ENCODE measurements at regions not wholly inside any gene's neighbourhood (a gene's known extent, or its start where the extent isn't known, plus 50 kb on each side); places are given as distances from the start of the nearest gene placed in this dataset.

DNA sequence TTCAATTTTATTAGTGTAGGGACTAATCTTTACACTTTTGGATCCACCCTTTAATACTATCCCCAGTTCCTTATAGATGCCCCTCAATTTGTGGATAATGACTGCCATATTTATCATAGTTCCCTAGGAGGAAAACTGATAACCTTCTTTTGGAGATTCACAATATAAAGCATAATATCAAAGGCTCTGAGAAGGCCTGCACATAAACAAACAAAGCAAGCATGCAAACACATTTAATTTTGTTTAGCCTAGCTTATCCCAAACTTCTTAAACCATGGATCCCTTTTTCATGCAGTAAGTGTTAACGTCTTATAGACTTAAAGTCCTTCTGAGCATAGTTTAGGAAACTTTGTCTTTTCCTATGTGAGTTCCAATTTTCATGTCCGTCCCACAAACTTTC, 290.4 kb upstream of the TBX3 start:
- H2BK120ac ChIP-seq (replicated peaks; ENCODE audit: low read depth, low read length), result no peak overlapping the region
- H3K79me2 ChIP-seq (ENCODE audit: control insufficient read depth in 1 of 2, insufficient read depth in 2 of 2, low read length in 2 of 2), result no peaks in the 10 kb centered on the region
- H3K23ac ChIP-seq (ENCODE audit: insufficient read length), result no peak overlapping the region
- H4K91ac ChIP-seq (replicated peaks; ENCODE audit: insufficient read length, low read length), result no peak overlapping the region
- no peaks in the 10 kb centered on the region for H3K23me2 ChIP-seq (ENCODE audit: low read depth, low read length)
- no peaks in the 10 kb centered on the region for H3K36me3 ChIP-seq (ENCODE audit: control insufficient read depth in 2 of 4, insufficient read depth in 4 of 4, low read length in 3 of 4)
- H2BK5ac ChIP-seq (ENCODE audit: low read depth, low read length), result no peak overlapping the region
- H3K79me1 ChIP-seq (ENCODE audit: low read depth, low read length), result no peaks in the 10 kb centered on the region
- H3K4me1 ChIP-seq (replicated peaks in 1 of 4; ENCODE audit: control insufficient read depth in 3 of 4, insufficient read depth in 4 of 4, low read length in 3 of 4), result no peaks in the 10 kb centered on the region
- H4K20me1 ChIP-seq (replicated peaks in 1 of 2; ENCODE audit: control insufficient read depth in 1 of 2, insufficient read depth in 2 of 2, low read length in 2 of 2), result no peaks in the 10 kb centered on the region
- no peak overlapping the region for H2BK15ac ChIP-seq (ENCODE audit: low read length)
- H3K56ac ChIP-seq (replicated peaks; ENCODE audit: insufficient read length, low read depth, low read length), result no peak overlapping the region
- no peak overlapping the region for H3K14ac ChIP-seq (ENCODE audit: insufficient read length)
- H3K18ac ChIP-seq (ENCODE audit: extremely low read depth, low read length), result no peak overlapping the region
- H2BK12ac ChIP-seq (ENCODE audit: low read depth, low read length), result no peak overlapping the region
- FAIRE-seq (no peak), DNase-seq (ENCODE audit: low read depth in 1 of 2, low spot score in 2 of 2) (no peak)
- no peak overlapping the region for H2AFZ ChIP-seq (ENCODE audit: low read length)
- ChIA-PET CTCF (ENCODE audit: partially characterized antibody) (interaction anchor here (0.6 kb wide), 1 partner anchor 306 kb away, joined by 3 read pairs; no protein-coding TSS in a partner anchor), POLR2A (ENCODE audit: partially characterized antibody) (no interaction called here)
- H3K27ac ChIP-seq (ENCODE audit: low read depth, low read length), result no peak overlapping the region
- no peak overlapping the region for H3K4me3 ChIP-seq (ENCODE audit: extremely low read depth in 1 of 4, insufficient read depth in 2 of 4, low read depth in 3 of 4, low read length in 4 of 4)
- H2AK5ac ChIP-seq (ENCODE audit: low read depth, low read length), result no peak overlapping the region
- WGBS, 2 experiments (ENCODE audit: extremely low coverage in 1 of 2, insufficient coverage in 1 of 2, insufficient read length in 1 of 2, insufficient replicate concordance in 2 of 2, low coverage in 1 of 2, low lambda C conversion rate in 2 of 2, missing lambda C conversion rate in 1 of 2), result 100% methylated on average over 2 of the region's 2 CpGs; no CpG with 5 or more reads in 1 of the 2 experiments
- H2BK20ac ChIP-seq (ENCODE audit: low read length), result no peak overlapping the region
- no peaks in the 10 kb centered on the region; a peak in 1 of 4 replicates for H3K9me3 ChIP-seq (ENCODE audit: insufficient read depth in 2 of 2, low read depth in 1 of 2, low read length in 1 of 2)
- no peak overlapping the region for H3K9ac ChIP-seq (replicated peaks in 1 of 4; ENCODE audit: extremely low read depth in 1 of 4, low read depth in 3 of 4, low read length in 3 of 4)
- no peak overlapping the region for H3K4ac ChIP-seq (replicated peaks; ENCODE audit: insufficient read length, low read depth, low read length)
- no peaks in the 10 kb centered on the region for H3K27me3 ChIP-seq (replicated peaks in 1 of 4; ENCODE audit: control insufficient read depth in 3 of 4, extremely low read depth in 1 of 4, insufficient read depth in 3 of 4, low read length in 3 of 4)
- no peak overlapping the region for H4K8ac ChIP-seq (ENCODE audit: extremely low read depth, insufficient read depth, low read length)
- H3K4me2 ChIP-seq (ENCODE audit: insufficient read depth in 1 of 2, low read depth in 2 of 2, low read length in 2 of 2), result no peak overlapping the region
- no peak overlapping the region for H4K5ac ChIP-seq (ENCODE audit: insufficient read length, low read depth, low read length)
- no peak for TF ChIP-seq SP1 (IDR thresholded peaks at IDR 0.05; ENCODE audit: low read depth, low read length)
- no peak for TF ChIP-seq CREB1 (IDR thresholded peaks at IDR 0.05)
- TF ChIP-seq BRCA1 (IDR thresholded peaks at IDR 0.05; ENCODE audit: low read depth, low read length), result no peak
- TF ChIP-seq RNF2 (IDR thresholded peaks at IDR 0.05; ENCODE audit: borderline replicate concordance, low read depth, low read length, missing control alignments, poor library complexity, severe bottlenecking), result no peak
- TF ChIP-seq, protein P1, sequence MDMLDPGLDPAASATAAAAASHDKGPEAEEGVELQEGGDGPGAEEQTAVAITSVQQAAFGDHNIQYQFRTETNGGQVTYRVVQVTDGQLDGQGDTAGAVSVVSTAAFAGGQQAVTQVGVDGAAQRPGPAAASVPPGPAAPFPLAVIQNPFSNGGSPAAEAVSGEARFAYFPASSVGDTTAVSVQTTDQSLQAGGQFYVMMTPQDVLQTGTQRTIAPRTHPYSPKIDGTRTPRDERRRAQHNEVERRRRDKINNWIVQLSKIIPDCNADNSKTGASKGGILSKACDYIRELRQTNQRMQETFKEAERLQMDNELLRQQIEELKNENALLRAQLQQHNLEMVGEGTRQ (IDR thresholded peaks at IDR 0.05; ENCODE audit: low read length), result no peak
- no peak for TF ChIP-seq HDAC2 (IDR thresholded peaks at IDR 0.05; ENCODE audit: borderline replicate concordance in 1 of 2, low read depth in 2 of 2, low read length in 2 of 2)
- no peak for TF ChIP-seq MAFK (IDR thresholded peaks at IDR 0.05; ENCODE audit: low read depth, low read length)
- no peak for TF ChIP-seq CEBPB (IDR thresholded peaks at IDR 0.05; ENCODE audit: low read depth, low read length)
- TF ChIP-seq TBP (IDR thresholded peaks at IDR 0.05; ENCODE audit: low read depth, low read length), result no peak
- TF ChIP-seq GABPA (IDR thresholded peaks at IDR 0.05; ENCODE audit: borderline replicate concordance, insufficient read depth, low read length), result no peak
- no peak for TF ChIP-seq POLR2A (IDR thresholded peaks at IDR 0.05; ENCODE audit: control extremely low read depth in 1 of 2, low read depth in 2 of 2, low read length in 2 of 2)
- TF ChIP-seq RFX5 (IDR thresholded peaks at IDR 0.05; ENCODE audit: borderline replicate concordance, low read depth, low read length), result no peak
- TF ChIP-seq JUN (IDR thresholded peaks at IDR 0.05; ENCODE audit: low read depth, low read length), result no peak
- no peak for TF ChIP-seq TEAD4 (IDR thresholded peaks at IDR 0.05; ENCODE audit: low read depth, low read length)
- no peak for TF ChIP-seq KDM4A (IDR thresholded peaks at IDR 0.05; ENCODE audit: low read depth, low read length, severe bottlenecking)

All from H1 (cell line).